Peyer's patch (tissue), 4 donors: ENCODE measurements at regions not wholly inside any gene's neighbourhood (a gene's known extent, or its start where the extent isn't known, plus 50 kb on each side); places are given as distances from the start of the nearest gene placed in this dataset.

ENCODE experiments used
- CTCF ChIP-seq, 6 experiments: fragments of 450-650 bp in 4 of 6; fragments of 200-600 bp in 2 of 6; sonication (generic) in 1 of 6; IDR thresholded peaks; one replicate each; pipeline ENCODE4 v1.5.1; 2017 to 2019; ENCODE audit warnings: antibody characterized with exemption in 6 of 6, mild to moderate bottlenecking in 3 of 6, moderate library complexity in 1 of 6
- POLR2A ChIP-seq, 2 donors: fragments of 450-650 bp; IDR thresholded peaks; one replicate each; pipeline ENCODE4 v1.5.1; 2017; ENCODE audit warnings: antibody characterized with exemption in 2 of 2, mild to moderate bottlenecking in 2 of 2, moderate library complexity in 2 of 2

GRCh38 chr10:45553155-45553554 is 119.4 kb downstream of the ZFAND4 start:
- TF ChIP-seq CTCF (IDR thresholded peaks at IDR 0.05) (no peak), POLR2A (IDR thresholded peaks at IDR 0.05) (no peak)
